Stimulated activated naive CD8-positive, alpha-beta T cell treated with anti-CD3 and anti-CD28 coated beads, Interleukin-15, Interleukin-2, amounts not matched to agents 100 U/mL and 50 U/mL, for 24 hours (primary cell): ENCODE measurements at regions not wholly inside any gene's neighbourhood (a gene's known extent, or its start where the extent isn't known, plus 50 kb on each side); places are given as distances from the start of the nearest gene placed in this dataset.
"Not testable (repeated sequence)": the region's sequence is repeated elsewhere in the genome, so short reads cannot be mapped to it uniquely, and the experiment has no call there.

ENCODE experiments used
- ATAC-seq: fragments of 150-1000 bp; cut with Tn5 transposase; one replicate; pipeline ENCODE4 v1.10.0; 2021
- DNase-seq: peaks from one replicate; pipeline ENCODE4 v3.0.0; 2021

GRCh38 chr18:73446502-73446901 lies 578.7 kb upstream of the NETO1 start:
- no peak for ATAC-seq
- no peak for DNase-seq

- DNase-seq (no peak), ATAC-seq (no peak)
Measured at GRCh38 chr18:73431620-73432019, 563.8 kb upstream of the NETO1 start.

- no peak for ATAC-seq
- no peak for DNase-seq
Measured at GRCh38 chr18:73421010-73421409, 553.2 kb upstream of the NETO1 start.

GRCh38 chr18:73419531-73419930 lies 551.7 kb upstream of the NETO1 start:
- ATAC-seq (no peak), DNase-seq (no peak)

- DNase-seq (no peak), ATAC-seq (no peak)
Measured at GRCh38 chr18:73414598-73414997, 546.8 kb upstream of the NETO1 start.

GRCh38 chr18:73414069-73414468 lies 546.3 kb upstream of the NETO1 start:
- ATAC-seq = no peak
- DNase-seq = no peak

- no peak for ATAC-seq
- DNase-seq = no peak
Measured at GRCh38 chr18:73409242-73409641, 541.5 kb upstream of the NETO1 start.

GRCh38 chr18:73408469-73408868 lies 540.7 kb upstream of the NETO1 start:
- DNase-seq (no peak), ATAC-seq (no peak)

- ATAC-seq = no peak
- DNase-seq = no peak
Measured at GRCh38 chr18:73407506-73407905, 539.7 kb upstream of the NETO1 start.

GRCh38 chr18:73384246-73384645 lies 516.5 kb upstream of the NETO1 start:
- DNase-seq (no peak), ATAC-seq (no peak)

- ATAC-seq = no peak
- DNase-seq = no peak
Measured at GRCh38 chr18:73381699-73382036, 513.9 kb upstream of the NETO1 start.

GRCh38 chr18:73381016-73381698 lies 513.4 kb upstream of the NETO1 start:
- ATAC-seq (no peak), DNase-seq (no peak)

GRCh38 chr18:73366713-73367112 lies 498.9 kb upstream of the NETO1 start:
- ATAC-seq = no peak

GRCh38 chr18:73365018-73365417 lies 497.2 kb upstream of the NETO1 start:
- ATAC-seq = no peak
- DNase-seq = no peak

More at GRCh38 chr18:73366713-73367112, 498.9 kb upstream of the NETO1 start:
- no peak for DNase-seq

- no peak for DNase-seq
- no peak for ATAC-seq
Measured at GRCh38 chr18:73355121-73355520, 487.3 kb upstream of the NETO1 start.

GRCh38 chr18:73352546-73352945 lies 484.8 kb upstream of the NETO1 start:
- ATAC-seq = no peak
- DNase-seq = no peak

GRCh38 chr18:73340135-73340977 lies 472.6 kb upstream of the NETO1 start:
- ATAC-seq = no peak

GRCh38 chr18:73331212-73331772 lies 463.5 kb upstream of the NETO1 start:
- DNase-seq = no peak
- no peak for ATAC-seq

More at GRCh38 chr18:73340135-73340977, 472.6 kb upstream of the NETO1 start:
- DNase-seq = no peak

- ATAC-seq = not testable (repeated sequence)
Measured at GRCh38 chr18:73330106-73330505, 462.3 kb upstream of the NETO1 start.

GRCh38 chr18:73324187-73324831 lies 456.5 kb upstream of the NETO1 start:
- DNase-seq, ATAC-seq: not testable (repeated sequence)

More at GRCh38 chr18:73330106-73330505, 462.3 kb upstream of the NETO1 start:
- DNase-seq = not testable (repeated sequence)

- ATAC-seq = no peak
- DNase-seq = no peak
Measured at GRCh38 chr18:73318739-73319479, 451.1 kb upstream of the NETO1 start.

GRCh38 chr18:73316513-73316912 lies 448.7 kb upstream of the NETO1 start:
- ATAC-seq = no peak

More at GRCh38 chr18:73316513-73316912, 448.7 kb upstream of the NETO1 start:
- DNase-seq = no peak
